GM18519 (cell line): ENCODE measurements at regions not wholly inside any gene's neighbourhood (a gene's known extent, or its start where the extent isn't known, plus 50 kb on each side); places are given as distances from the start of the nearest gene placed in this dataset.
"Not testable (repeated sequence)": the region's sequence is repeated elsewhere in the genome, so short reads cannot be mapped to it uniquely, and the experiment has no call there.

Experiments
- ATAC-seq: cut with Tn5 transposase; IDR thresholded peaks from one replicate; pipeline ENCODE4 v1.9.1; 2021; ENCODE audit warnings: mild to moderate bottlenecking, moderate library complexity; ENCODE audit not compliant: unreplicated experiment, low FRiP score

- ATAC-seq: no peak
Observed at GRCh38 chr5:163245584-163245983, 191.8 kb upstream of the CCNG1 start.

GRCh38 chr5:163248333-163248732 lies 189.1 kb upstream of the CCNG1 start:
- ATAC-seq: no peak

GRCh38 chr5:163248871-163249270 lies 188.5 kb upstream of the CCNG1 start:
- no peak for ATAC-seq

- ATAC-seq: no peak
Observed at GRCh38 chr5:163252950-163253349, 184.4 kb upstream of the CCNG1 start.

- no peak for ATAC-seq
Observed at GRCh38 chr5:163259495-163259894, 177.9 kb upstream of the CCNG1 start.

GRCh38 chr5:163260471-163260870 lies 176.9 kb upstream of the CCNG1 start:
- no peak for ATAC-seq

GRCh38 chr5:163260961-163261360 lies 176.4 kb upstream of the CCNG1 start:
- ATAC-seq: no peak

- no peak for ATAC-seq
Observed at GRCh38 chr5:163261647-163262269, 175.6 kb upstream of the CCNG1 start.

- not testable (repeated sequence) for ATAC-seq
Observed at GRCh38 chr5:163266249-163266648, 171.1 kb upstream of the CCNG1 start.

- no peak for ATAC-seq
Observed at GRCh38 chr5:163269624-163270023, 167.8 kb upstream of the CCNG1 start.

- no peak for ATAC-seq
Observed at GRCh38 chr5:163276466-163276865, 160.9 kb upstream of the CCNG1 start.

- not testable (repeated sequence) for ATAC-seq
Observed at GRCh38 chr5:163280897-163281296, 156.5 kb upstream of the CCNG1 start.

GRCh38 chr5:163281512-163281911 lies 155.9 kb upstream of the CCNG1 start:
- no peak for ATAC-seq

GRCh38 chr5:163293836-163294235 lies 143.6 kb upstream of the CCNG1 start:
- no peak for ATAC-seq

GRCh38 chr5:163303718-163304117 lies 133.7 kb upstream of the CCNG1 start:
- no peak for ATAC-seq

- no peak for ATAC-seq
Observed at GRCh38 chr5:163305655-163306054, 131.7 kb upstream of the CCNG1 start.

- ATAC-seq: no peak
Observed at GRCh38 chr5:163306421-163306820, 131.0 kb upstream of the CCNG1 start.

- ATAC-seq: no peak
Observed at GRCh38 chr5:163309914-163310313, 127.5 kb upstream of the CCNG1 start.

GRCh38 chr5:163310997-163311396 lies 126.4 kb upstream of the CCNG1 start:
- no peak for ATAC-seq

- ATAC-seq: no peak
Observed at GRCh38 chr5:163312598-163312997, 124.8 kb upstream of the CCNG1 start.

GRCh38 chr5:163313049-163313448 lies 124.3 kb upstream of the CCNG1 start:
- not testable (repeated sequence) for ATAC-seq

- not testable (repeated sequence) for ATAC-seq
Observed at GRCh38 chr5:163316374-163316773, 121.0 kb upstream of the CCNG1 start.

- no peak for ATAC-seq
Observed at GRCh38 chr5:163318707-163319106, 118.7 kb upstream of the CCNG1 start.
